Left ventricle myocardium inferior (tissue), 1 donor: ENCODE measurements at regions not wholly inside any gene's neighbourhood (a gene's known extent, or its start where the extent isn't known, plus 50 kb on each side); places are given as distances from the start of the nearest gene placed in this dataset.

Experiments
- DNase-seq: peaks from one replicate; pipeline ENCODE4 v3.0.0-alpha.2; 2020
- H3K27ac ChIP-seq: fragments of 200-600 bp; replicated peaks from 2 replicates; pipeline ENCODE4 v1.8.0; 2021
- H3K27me3 ChIP-seq: fragments of 200-600 bp; 2 replicates; pipeline ENCODE4 v1.8.0; 2021; ENCODE audit warnings: low read depth
- H3K36me3 ChIP-seq: fragments of 200-600 bp; 2 replicates; pipeline ENCODE4 v1.8.0; 2021
- H3K4me1 ChIP-seq: fragments of 200-600 bp; 2 replicates; pipeline ENCODE4 v1.8.0; 2021
- H3K4me3 ChIP-seq: fragments of 200-600 bp; 2 replicates; pipeline ENCODE4 v1.8.0; 2021; ENCODE audit warnings: mild to moderate bottlenecking, moderate library complexity
- H3K9me3 ChIP-seq: fragments of 200-600 bp; replicated peaks from 2 replicates; pipeline ENCODE4 v1.8.0; 2021
- intact Hi-C: fragments of 100-400 bp; cut with micrococcal nuclease; formaldehyde crosslinking; loops from one replicate; pipeline ENCODE4 v1.11.0; 2022
- TF ChIP-seq, protein P1 (sequence below): fragments of 200-600 bp; IDR thresholded peaks from 2 replicates; pipeline ENCODE4 v1.8.0; 2021; ENCODE audit warnings: antibody characterized with exemption, mild to moderate bottlenecking, borderline replicate concordance
- donor health status: DM: no; HTN: yes; CAD: no; lungs with severe emphysema.

DNA sequence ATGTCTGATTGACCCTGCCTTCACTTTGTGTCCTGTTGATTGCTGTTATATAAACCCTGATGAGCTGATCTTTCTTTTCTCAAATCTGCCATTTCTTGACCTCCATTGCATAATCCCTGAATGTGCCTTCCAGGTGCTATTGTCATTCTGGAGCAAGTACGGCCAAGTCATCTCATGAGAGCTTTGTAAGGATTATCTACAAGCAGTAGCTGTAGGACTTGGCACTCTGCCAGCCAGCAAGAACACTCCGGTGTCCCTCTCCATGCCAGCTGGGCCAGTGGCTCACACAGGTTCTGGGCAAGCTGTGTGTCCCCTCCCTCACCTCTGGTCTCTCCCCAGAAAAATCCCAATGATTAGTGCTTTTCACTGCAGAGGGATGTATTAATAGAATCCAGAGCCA is 348.1 kb downstream of the FOXO1 start:
- Histone ChIP-seq H3K9me3 (peaks cover 13% of the 10 kb centered on the region), H3K36me3 (no peaks in the 10 kb centered on the region), H3K27me3 (no peaks in the 10 kb centered on the region), H3K4me3 (no peak overlapping the region), H3K4me1 (peaks cover 27% of the 10 kb centered on the region), H3K27ac (no peak overlapping the region)
- intact Hi-C loops, result no loop called here
- peak; percentile 50 for DNase-seq
- TF ChIP-seq, protein P1, sequence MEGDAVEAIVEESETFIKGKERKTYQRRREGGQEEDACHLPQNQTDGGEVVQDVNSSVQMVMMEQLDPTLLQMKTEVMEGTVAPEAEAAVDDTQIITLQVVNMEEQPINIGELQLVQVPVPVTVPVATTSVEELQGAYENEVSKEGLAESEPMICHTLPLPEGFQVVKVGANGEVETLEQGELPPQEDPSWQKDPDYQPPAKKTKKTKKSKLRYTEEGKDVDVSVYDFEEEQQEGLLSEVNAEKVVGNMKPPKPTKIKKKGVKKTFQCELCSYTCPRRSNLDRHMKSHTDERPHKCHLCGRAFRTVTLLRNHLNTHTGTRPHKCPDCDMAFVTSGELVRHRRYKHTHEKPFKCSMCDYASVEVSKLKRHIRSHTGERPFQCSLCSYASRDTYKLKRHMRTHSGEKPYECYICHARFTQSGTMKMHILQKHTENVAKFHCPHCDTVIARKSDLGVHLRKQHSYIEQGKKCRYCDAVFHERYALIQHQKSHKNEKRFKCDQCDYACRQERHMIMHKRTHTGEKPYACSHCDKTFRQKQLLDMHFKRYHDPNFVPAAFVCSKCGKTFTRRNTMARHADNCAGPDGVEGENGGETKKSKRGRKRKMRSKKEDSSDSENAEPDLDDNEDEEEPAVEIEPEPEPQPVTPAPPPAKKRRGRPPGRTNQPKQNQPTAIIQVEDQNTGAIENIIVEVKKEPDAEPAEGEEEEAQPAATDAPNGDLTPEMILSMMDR, result no peak

DNA sequence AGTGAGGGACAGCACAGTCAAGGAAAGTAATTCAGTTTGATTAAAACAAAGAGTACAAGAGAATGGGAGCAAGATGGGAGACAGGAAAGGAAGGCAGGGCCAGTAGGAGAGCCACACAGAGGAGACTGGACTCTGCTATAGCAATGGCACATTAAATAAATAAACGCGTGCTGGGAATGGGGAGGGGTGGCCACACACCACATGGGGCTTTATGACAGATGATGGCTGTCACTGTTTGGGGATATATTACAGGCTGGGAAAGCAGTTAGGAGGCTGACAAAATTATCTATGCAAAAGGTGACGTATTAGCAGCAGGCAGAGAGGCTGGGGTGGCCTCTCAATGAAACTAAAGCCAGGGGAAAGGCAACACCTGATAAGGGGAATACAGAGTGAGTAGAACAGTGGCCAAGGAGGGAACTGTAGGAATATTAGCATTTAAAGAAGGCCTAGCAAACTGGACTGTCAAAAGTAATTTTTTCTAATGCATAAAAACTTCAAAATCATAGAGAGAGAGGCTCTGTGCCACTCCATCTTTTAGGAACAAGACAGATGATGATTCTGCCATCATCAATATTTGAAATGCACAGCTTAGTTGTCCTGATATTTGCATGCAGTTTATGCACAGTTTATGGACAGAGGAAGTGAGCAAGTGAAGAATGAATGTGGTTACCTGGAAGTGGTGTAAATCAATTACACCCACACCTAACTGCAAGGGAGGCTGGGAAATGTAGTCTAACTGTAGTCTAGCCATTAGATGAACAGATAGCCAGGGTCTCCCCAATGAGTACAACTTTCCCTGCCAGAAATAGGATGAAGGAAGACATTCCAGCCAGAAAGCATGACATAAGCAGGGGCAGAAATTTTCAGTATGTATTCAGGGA is 346.5 kb downstream of the FOXO1 start:
- TF ChIP-seq, protein P1, result no peak
- H3K4me1 ChIP-seq, result peaks cover 20% of the 10 kb centered on the region
- no peak overlapping the region for H3K4me3 ChIP-seq
- DNase-seq, result no peak
- intact Hi-C loops, result no loop called here
- no peaks in the 10 kb centered on the region for H3K27me3 ChIP-seq
- H3K36me3 ChIP-seq, result no peaks in the 10 kb centered on the region
- no peak overlapping the region for H3K27ac ChIP-seq
- H3K9me3 ChIP-seq, result peaks cover 28% of the 10 kb centered on the region

DNA sequence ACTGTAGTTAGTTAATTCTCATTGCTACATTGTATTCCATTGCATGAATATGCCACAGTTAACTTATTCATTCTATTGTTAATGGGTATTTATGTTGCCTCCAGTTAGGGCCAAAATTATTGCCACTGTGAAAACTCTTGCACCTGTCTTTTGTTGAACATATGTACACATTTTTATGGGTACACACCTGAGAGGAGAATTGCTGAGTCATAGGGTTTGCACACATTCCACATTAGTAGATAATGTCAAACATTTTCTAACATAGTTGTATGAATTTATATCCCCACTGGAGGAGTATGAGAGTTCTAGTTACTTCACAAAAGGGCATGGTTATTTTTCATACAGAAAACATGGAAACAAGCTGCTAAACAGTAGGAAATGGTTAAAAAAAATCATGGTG is 338.4 kb downstream of the FOXO1 start:
- no peaks in the 10 kb centered on the region for H3K36me3 ChIP-seq
- no peaks in the 10 kb centered on the region for H3K4me1 ChIP-seq
- H3K27me3 ChIP-seq, result no peaks in the 10 kb centered on the region
- no peak overlapping the region for H3K4me3 ChIP-seq
- peaks cover 23% of the 10 kb centered on the region for H3K9me3 ChIP-seq
- no peak for DNase-seq
- TF ChIP-seq, protein P1, result no peak
- intact Hi-C loops, result no loop called here
- H3K27ac ChIP-seq, result no peak overlapping the region

DNA sequence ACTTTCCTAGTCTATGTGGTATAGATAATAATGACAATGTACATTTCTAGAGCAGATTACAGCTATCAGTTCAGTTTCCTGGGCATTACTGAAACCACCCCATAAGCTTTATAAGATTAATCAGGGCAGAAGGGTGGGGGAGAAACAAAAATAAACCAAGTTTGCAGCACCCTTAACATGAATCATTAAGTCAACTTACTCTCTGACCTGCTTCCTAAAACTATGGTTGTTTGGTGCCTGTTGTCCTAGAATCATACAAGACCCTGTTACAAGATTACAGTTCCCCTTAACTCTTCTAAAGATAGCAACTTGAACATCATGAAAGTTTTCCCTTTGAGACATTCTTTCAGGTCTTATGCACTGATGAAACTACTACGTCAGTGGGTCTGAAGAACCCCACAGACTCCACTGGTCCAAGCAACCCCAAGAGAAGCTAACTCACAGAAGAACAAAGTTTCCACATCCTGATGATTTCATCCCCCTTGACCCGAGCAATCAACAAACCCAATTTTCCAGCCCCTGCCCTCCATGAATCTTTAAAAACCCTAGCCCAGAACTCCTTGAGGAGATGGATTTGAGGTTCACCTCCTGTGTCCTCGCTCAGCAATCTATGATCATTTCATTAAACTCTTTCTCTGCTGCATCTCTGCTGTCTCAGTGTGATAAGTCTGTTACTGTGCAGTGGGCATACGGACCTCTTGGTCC is 336.5 kb downstream of the FOXO1 start:
- no peaks in the 10 kb centered on the region for H3K4me1 ChIP-seq
- peaks cover 6% of the 10 kb centered on the region for H3K9me3 ChIP-seq
- DNase-seq, result no peak
- TF ChIP-seq, protein P1, result no peak
- no peaks in the 10 kb centered on the region for H3K36me3 ChIP-seq
- H3K27ac ChIP-seq, result no peak overlapping the region
- H3K4me3 ChIP-seq, result no peak overlapping the region
- no peaks in the 10 kb centered on the region for H3K27me3 ChIP-seq
- intact Hi-C loops, result no loop called here

DNA sequence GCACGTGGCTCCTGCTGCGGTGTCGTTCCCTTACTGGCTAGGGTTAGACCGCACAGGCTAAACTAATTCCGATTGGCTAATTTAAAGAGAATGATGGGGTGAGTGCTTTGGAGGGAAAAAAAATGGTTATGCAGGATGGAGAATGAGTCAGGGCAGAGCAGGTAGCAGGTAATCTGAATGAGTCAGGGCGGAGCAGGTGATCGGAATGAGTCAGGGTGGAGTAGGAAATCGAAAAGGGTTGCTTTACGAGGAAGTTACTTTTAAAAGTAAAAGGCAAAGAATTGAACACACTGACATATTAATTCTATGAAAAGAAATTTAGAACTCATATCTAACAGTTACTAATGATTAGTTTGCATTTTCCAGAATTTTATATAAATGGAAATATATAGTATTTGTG is 335.5 kb downstream of the FOXO1 start:
- Histone ChIP-seq H3K36me3 (no peaks in the 10 kb centered on the region), H3K9me3 (no peaks in the 10 kb centered on the region), H3K27ac (no peak overlapping the region), H3K27me3 (no peaks in the 10 kb centered on the region), H3K4me3 (no peak overlapping the region), H3K4me1 (peaks cover 2% of the 10 kb centered on the region)
- intact Hi-C loops, result no loop called here
- DNase-seq, result no peak
- TF ChIP-seq, protein P1, result no peak
